Type B pancreatic cell (in vitro differentiated cells): ENCODE measurements at regions not wholly inside any gene's neighbourhood (a gene's known extent, or its start where the extent isn't known, plus 50 kb on each side); places are given as distances from the start of the nearest gene placed in this dataset.

Experiments used
- DNase-seq: peaks from one replicate; pipeline ENCODE4 v3.0.0; 2021; ENCODE audit warnings: mixed read lengths; ENCODE audit not compliant: unreplicated experiment; ENCODE audit errors: extremely low spot score
- H3K27ac Mint-ChIP-seq: 2 replicates; pipeline ENCODE4 v1.8.0; 2021; ENCODE audit warnings: mild to moderate bottlenecking, mixed read lengths
- H3K27me3 Mint-ChIP-seq: 2 replicates; pipeline ENCODE4 v1.8.0; 2021; ENCODE audit warnings: mixed read lengths
- H3K36me3 Mint-ChIP-seq: 2 replicates; pipeline ENCODE4 v1.8.0; 2021; ENCODE audit warnings: mixed read lengths
- H3K4me1 Mint-ChIP-seq: one replicate; pipeline ENCODE4 v1.8.0; 2021; ENCODE audit warnings: mixed read lengths; ENCODE audit not compliant: unreplicated experiment
- H3K4me3 Mint-ChIP-seq: 2 replicates; pipeline ENCODE4 v1.8.0; 2021; ENCODE audit warnings: mild to moderate bottlenecking, mixed read lengths
- H3K9me3 Mint-ChIP-seq: 2 replicates; pipeline ENCODE4 v1.8.0; 2021; ENCODE audit warnings: mixed read lengths
- CTCF ChIP-seq: fragments of 200-600 bp; sonication (generic); conservative IDR thresholded peaks from 2 replicates; pipeline ENCODE4 v1.5.0; 2021; ENCODE audit warnings: antibody characterized with exemption, mild to moderate bottlenecking

DNA sequence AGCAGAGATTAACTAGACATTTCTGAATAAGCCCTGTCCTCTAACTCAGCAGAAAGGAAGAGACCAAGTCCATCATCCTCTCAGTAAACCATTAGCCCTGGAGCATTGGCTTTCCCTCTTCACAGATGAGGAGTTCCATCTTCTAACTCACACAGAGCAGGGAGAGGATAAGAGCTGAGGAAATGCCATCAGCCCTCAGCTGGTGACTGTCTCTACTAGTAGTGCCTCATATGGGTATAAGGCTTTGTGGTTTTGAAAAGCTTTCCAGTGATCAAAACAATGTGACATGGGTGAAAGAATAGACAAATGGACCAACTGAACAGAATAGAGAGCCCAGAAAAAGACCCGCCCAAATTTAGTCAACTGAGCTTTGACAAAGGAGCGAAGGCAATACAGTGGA lies 197.2 kb upstream of the NUDT4 start:
- Mint-ChIP-seq H3K4me3 (no peak overlapping the region), H3K4me1 (peaks cover 24% of the 10 kb centered on the region), H3K27ac (no peak overlapping the region), H3K36me3 (peaks cover 5% of the 10 kb centered on the region), H3K27me3 (no peaks in the 10 kb centered on the region), H3K9me3 (peaks cover 13% of the 10 kb centered on the region)
- no peak for DNase-seq
- TF ChIP-seq CTCF = no peak

GRCh38 chr12:93181409-93181965 lies 196.2 kb upstream of the NUDT4 start:
- Mint-ChIP-seq H3K4me1 (peaks cover 18% of the 10 kb centered on the region), H3K27me3 (no peaks in the 10 kb centered on the region), H3K9me3 (peaks cover 13% of the 10 kb centered on the region), H3K36me3 (peaks cover 5% of the 10 kb centered on the region), H3K4me3 (no peak overlapping the region), H3K27ac (no peak overlapping the region)
- DNase-seq = no peak
- TF ChIP-seq CTCF = no peak

DNA sequence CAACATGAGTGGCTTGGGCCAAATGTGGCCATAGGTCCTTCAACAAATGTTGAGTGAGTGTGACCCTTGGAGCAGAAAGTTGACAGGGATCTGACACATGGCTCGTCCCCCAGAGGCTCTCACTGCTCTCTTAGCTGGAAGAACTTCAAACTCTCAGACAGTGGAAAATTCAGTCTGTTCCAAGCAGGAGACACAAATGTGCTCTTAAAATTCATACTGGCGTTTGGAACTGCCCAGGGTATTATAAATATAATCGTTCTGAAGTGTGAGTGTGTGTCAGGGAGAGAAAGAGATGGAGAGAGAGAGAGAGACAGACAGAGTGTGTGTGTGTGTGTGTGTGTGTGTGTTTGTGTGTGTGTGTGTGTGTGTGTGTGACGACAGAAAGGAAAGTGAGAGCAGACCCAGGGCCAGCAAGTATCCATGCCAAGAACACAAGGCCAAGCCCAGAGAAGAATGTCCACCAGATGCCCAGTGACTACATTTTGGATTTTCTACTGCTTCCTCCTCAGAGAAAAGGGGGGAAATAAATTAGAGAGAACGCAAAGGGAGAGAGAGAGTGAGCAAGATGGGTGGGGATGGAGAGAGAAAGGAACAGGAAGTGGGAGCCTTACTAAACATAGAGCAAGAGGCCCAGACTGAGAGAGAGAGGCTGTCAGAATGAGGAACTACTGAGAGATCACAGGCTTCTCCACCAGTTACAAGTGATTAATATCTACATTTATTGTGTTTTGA lies 193.6 kb upstream of the NUDT4 start:
- Mint-ChIP-seq H3K4me3 (peak overlapping the region; percentile 57), H3K27ac (peak overlapping the region; percentile 84)

DNA sequence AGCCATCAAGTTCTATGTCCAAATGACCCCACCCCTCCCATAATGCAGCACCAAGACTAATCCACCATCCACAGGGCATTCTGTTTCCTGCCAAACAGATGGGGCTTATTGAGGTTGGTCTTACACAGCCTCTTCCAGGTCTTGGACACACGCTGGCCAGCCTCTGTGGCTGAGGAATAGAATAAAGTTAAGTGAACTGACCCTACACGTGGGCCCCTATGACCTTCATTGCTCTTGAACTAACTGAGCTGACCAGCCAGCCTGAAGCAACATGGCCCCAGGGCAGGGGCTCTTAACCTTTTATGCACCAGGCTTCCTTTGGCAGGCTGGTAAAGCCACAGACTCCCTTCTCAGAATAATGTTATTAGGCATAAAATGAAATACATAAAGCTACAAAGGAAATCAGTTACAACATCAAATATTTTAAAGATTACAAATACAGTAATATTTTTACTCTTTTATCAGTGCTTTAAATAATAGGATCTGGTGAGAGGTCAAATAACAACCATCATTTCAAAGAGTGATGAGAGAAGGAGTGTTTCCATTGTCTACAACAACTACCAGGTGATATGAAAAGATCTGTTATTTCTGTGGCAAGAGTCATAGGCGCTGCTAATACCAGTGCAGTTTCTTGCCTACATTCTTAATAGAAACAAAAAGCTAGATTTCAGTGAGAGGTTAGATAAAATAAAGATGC lies 192.9 kb upstream of the NUDT4 start:
- TF ChIP-seq CTCF = no peak
- Mint-ChIP-seq H3K4me3 (no peak overlapping the region), H3K4me1 (peaks cover 14% of the 10 kb centered on the region), H3K27me3 (no peaks in the 10 kb centered on the region), H3K27ac (peak overlapping the region; percentile 84), H3K9me3 (peaks cover under 1% of the 10 kb centered on the region), H3K36me3 (no peaks in the 10 kb centered on the region)
- no peak for DNase-seq

More for the DNA sequence above, 193.6 kb upstream of the NUDT4 start:
- Mint-ChIP-seq H3K36me3 (no peaks in the 10 kb centered on the region), H3K9me3 (no peaks in the 10 kb centered on the region), H3K27me3 (no peaks in the 10 kb centered on the region), H3K4me1 (peaks cover 14% of the 10 kb centered on the region)
- no peak for TF ChIP-seq CTCF
- DNase-seq = no peak

GRCh38 chr12:93185369-93185741 lies 192.4 kb upstream of the NUDT4 start:
- peaks cover 14% of the 10 kb centered on the region for H3K4me1 Mint-ChIP-seq
- no peak for TF ChIP-seq CTCF
- no peak for DNase-seq
- peaks cover 5% of the 10 kb centered on the region for H3K9me3 Mint-ChIP-seq
- H3K27me3 Mint-ChIP-seq = no peaks in the 10 kb centered on the region
- H3K27ac Mint-ChIP-seq = no peak overlapping the region
- no peaks in the 10 kb centered on the region for H3K36me3 Mint-ChIP-seq
- H3K4me3 Mint-ChIP-seq = no peak overlapping the region
